ENCODE measurements at regions not wholly inside any gene's neighbourhood (a gene's known extent, or its start where the extent isn't known, plus 50 kb on each side); places are given as distances from the start of the nearest gene placed in this dataset.
A peak's percentile ranks its signal among the peaks of the same experiment; 100 is the strongest.
"Not testable (repeated sequence)": the region's sequence is repeated elsewhere in the genome, so short reads cannot be mapped to it uniquely, and the experiment has no call there.

DNA sequence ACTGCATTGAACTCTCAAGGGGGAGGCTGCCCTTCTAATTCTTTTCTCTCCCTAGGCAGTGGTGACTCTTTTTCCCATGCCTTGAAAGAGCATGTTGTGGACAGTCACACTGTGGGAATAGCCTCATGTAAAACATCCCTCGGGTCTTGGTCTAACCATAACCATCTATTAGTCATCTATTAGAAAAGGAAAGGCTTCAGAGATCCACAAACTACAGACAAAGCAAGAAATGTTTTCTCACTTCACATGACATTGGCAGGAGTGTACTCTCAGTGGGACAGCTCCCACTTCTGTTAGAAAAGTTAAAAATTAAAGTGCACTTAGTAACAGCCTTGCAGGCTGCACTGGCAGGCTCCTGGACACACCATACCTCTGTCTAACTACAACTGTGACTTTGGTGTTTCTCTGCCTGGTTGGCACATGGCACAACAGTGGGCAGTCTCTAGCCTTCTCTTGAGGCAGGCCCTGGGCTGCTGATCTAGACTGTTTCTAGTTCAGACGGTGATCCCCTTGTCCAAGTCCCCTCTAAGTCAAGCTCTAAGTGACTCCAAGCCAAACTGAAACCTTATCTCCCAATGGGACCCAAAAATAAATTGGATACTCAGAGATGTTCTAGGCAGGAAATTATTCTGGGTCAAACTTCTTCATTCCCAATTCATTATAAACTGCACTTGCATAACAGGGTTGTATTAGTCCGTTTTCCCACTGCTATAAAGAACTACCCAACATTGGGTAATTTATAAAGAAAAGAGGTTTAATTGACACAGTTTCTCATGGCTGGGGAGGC, 57.9 kb upstream of the ITGB1 start:
- peaks cover 8% of the 10 kb centered on the region for H3K4me1 Mint-ChIP-seq (ENCODE audit: unreplicated experiment)

GRCh38 chr10:33013331-33013730, 55.3 kb upstream of the ITGB1 start:
- peaks cover 20% of the 10 kb centered on the region for H3K4me1 Mint-ChIP-seq (ENCODE audit: unreplicated experiment)
- not testable (repeated sequence) for H3K27me3 Mint-ChIP-seq; H3K9me3 Mint-ChIP-seq; H3K27ac Mint-ChIP-seq; DNase-seq (ENCODE audit: extremely low spot score, unreplicated experiment); H3K4me3 Mint-ChIP-seq; H3K36me3 Mint-ChIP-seq

More for the DNA sequence above, 57.9 kb upstream of the ITGB1 start:
- no peak overlapping the region for H3K27ac Mint-ChIP-seq
- no peaks in the 10 kb centered on the region for H3K27me3 Mint-ChIP-seq
- TF ChIP-seq CTCF (conservative IDR thresholded peaks at IDR 0.05): no peak
- H3K9me3 Mint-ChIP-seq: no peaks in the 10 kb centered on the region
- no peaks in the 10 kb centered on the region for H3K36me3 Mint-ChIP-seq
- H3K4me3 Mint-ChIP-seq: no peak overlapping the region
- no peak for DNase-seq (ENCODE audit: extremely low spot score, unreplicated experiment)

DNA sequence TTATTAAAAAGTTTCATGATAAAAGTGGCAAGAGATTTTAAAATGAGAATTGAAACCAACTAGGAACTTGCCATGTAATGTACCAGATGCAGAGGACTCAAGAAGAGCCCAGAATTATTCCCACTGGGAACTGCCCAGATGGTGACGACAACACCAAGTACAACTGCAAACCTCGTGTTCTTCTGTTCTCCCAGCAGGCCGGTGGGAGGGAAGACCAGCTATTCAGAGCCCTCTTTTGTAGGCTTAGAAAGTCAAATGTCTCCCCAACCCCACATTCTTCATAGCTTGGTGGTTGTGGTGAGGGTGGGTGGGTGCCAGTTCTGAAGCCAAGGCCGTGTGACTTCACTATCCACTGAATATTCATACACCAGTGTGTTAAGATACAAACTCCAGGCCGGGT, 54.3 kb upstream of the ITGB1 start:
- no peak overlapping the region for H3K27ac Mint-ChIP-seq
- no peak for DNase-seq (ENCODE audit: extremely low spot score, unreplicated experiment)
- peaks cover 20% of the 10 kb centered on the region for H3K4me1 Mint-ChIP-seq (ENCODE audit: unreplicated experiment)
- TF ChIP-seq CTCF (conservative IDR thresholded peaks at IDR 0.05): no peak
- H3K4me3 Mint-ChIP-seq: no peak overlapping the region
- peaks cover 7% of the 10 kb centered on the region for H3K27me3 Mint-ChIP-seq
- H3K9me3 Mint-ChIP-seq: no peaks in the 10 kb centered on the region
- no peaks in the 10 kb centered on the region for H3K36me3 Mint-ChIP-seq

DNA sequence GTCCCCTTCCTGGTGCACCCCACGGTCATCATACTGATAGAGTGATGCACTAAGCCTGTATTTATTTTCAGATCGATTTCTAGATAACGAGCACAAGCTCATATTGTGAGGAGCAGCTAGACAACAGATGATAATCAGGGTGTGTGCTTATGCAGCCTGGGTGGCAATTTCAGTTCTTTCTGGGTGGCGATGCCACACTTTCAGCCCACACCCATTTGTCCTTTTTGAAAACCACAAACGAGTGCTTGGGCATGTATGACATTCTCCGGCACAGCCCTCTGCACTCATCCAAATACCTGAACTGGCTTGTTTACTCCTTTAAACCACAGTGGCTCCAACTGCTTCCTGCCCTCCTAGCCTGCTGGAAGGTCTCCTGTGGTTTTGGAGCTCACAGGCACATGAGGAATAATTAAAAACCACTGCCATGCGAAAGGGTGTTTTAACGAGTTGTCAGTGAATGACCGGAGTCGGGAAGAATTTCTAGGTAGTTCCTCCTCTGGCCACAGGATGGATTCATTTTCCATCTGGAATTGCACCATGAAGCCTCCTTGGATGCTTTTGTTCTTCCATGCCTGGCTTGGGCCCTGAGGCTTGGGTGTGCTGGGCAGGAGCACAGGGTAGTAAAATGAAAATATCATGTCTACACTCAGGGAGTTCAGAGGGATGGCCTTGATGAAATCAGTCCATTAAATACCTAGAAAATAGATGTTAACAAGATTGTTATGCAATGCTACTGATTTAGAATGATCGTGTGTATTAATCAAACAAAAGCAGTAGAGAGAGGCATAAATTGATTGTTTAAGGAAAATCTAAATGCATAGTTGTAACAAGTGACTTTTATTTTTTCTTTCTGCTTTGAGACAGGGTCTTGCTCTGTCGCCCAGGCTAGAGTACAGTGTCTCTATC, 52.4 kb upstream of the ITGB1 start:
- Mint-ChIP-seq H3K9me3 (no peaks in the 10 kb centered on the region), H3K27ac (peak overlapping the region; percentile 15), H3K36me3 (no peaks in the 10 kb centered on the region), H3K4me1 (ENCODE audit: unreplicated experiment) (peaks cover 21% of the 10 kb centered on the region), H3K4me3 (no peak overlapping the region), H3K27me3 (peaks cover 7% of the 10 kb centered on the region)
- TF ChIP-seq CTCF (conservative IDR thresholded peaks at IDR 0.05): peak; percentile 66
- no peak for DNase-seq (ENCODE audit: extremely low spot score, unreplicated experiment)

DNA sequence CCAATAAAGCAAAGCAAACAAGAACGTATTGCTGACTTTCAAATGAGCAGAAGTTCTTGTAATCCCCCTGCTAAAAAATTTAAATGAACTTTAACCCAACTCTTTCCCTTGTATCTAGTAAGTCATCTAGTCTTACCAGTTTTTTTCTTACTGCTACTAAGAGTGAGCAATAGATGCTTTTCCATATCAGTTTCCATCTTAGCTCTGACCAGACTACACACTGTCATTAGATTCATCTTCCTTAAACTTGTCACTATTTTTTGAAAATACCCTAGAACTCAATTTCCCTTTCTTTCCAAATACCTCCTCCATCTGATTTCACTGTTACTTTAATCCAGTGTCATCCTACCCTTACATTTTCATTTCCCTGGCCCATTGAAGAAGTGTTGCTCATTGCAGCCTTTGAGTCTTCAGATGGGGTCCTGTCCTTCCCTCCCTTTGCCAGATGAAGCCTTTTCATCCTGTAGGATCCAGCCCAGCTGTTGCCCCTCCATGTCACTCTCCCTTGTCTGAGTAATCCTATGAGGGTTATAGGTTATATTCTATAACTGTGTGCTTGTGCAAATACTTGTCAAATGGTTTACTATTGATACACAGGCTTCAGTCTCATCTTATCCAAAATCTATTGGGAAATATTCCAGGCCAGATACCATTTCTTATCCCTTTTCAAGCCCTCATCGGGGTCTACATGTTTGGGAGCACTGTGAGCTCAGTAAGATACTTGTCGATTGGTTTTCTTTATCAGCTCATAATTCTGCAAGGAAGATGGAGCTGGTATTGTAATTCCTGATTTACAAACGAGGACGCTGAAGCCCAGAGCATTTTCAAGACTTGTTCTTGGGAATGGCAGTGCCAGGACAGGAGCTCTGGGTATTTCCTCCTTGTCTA, 51.5 kb upstream of the ITGB1 start:
- no peak for TF ChIP-seq CTCF (conservative IDR thresholded peaks at IDR 0.05)
- Mint-ChIP-seq H3K4me3 (no peak overlapping the region), H3K27ac (peak overlapping the region; percentile 15), H3K4me1 (ENCODE audit: unreplicated experiment) (peaks cover 21% of the 10 kb centered on the region), H3K9me3 (no peaks in the 10 kb centered on the region), H3K27me3 (peaks cover 7% of the 10 kb centered on the region), H3K36me3 (no peaks in the 10 kb centered on the region)
- DNase-seq (ENCODE audit: extremely low spot score, unreplicated experiment): no peak
